Iris pigment epithelial cell (primary cell): ENCODE measurements at regions not wholly inside any gene's neighbourhood (a gene's known extent, or its start where the extent isn't known, plus 50 kb on each side); places are given as distances from the start of the nearest gene placed in this dataset.
"Not testable (repeated sequence)": the region's sequence is repeated elsewhere in the genome, so short reads cannot be mapped to it uniquely, and the experiment has no call there.

Experiments used
- DNase-seq: peaks from one replicate; pipeline ENCODE4 v3.0.0-alpha.2; 2011; ENCODE audit warnings: low read depth

GRCh38 chr2:32874931-32875330 is 71.8 kb upstream of the LTBP1 start:
- DNase-seq: no peak

- DNase-seq: no peak
Measured at GRCh38 chr2:32877587-32878510, 68.9 kb upstream of the LTBP1 start.

GRCh38 chr2:32879943-32880342 is 66.8 kb upstream of the LTBP1 start:
- DNase-seq: not testable (repeated sequence)

GRCh38 chr2:32882816-32883810 is 63.6 kb upstream of the LTBP1 start:
- DNase-seq: peak; percentile 49

GRCh38 chr2:32884346-32884745 is 62.4 kb upstream of the LTBP1 start:
- DNase-seq: peak; percentile 19

GRCh38 chr2:32886397-32887055 is 60.2 kb upstream of the LTBP1 start:
- not testable (repeated sequence) for DNase-seq

- DNase-seq: no peak
Measured at GRCh38 chr2:32887125-32887524, 59.6 kb upstream of the LTBP1 start.

GRCh38 chr2:32894119-32894728 is 52.5 kb upstream of the LTBP1 start:
- no peak for DNase-seq

GRCh38 chr2:32895424-32895823 is 51.3 kb upstream of the LTBP1 start:
- DNase-seq: no peak
